Effector CD4-positive, alpha-beta T cell (primary cell): ENCODE measurements at regions not wholly inside any gene's neighbourhood (a gene's known extent, or its start where the extent isn't known, plus 50 kb on each side); places are given as distances from the start of the nearest gene placed in this dataset.
"Not testable (repeated sequence)": the region's sequence is repeated elsewhere in the genome, so short reads cannot be mapped to it uniquely, and the experiment has no call there.

Experiments
- DNase-seq: peaks from one replicate; pipeline ENCODE4 v3.0.0-alpha.2; 2020

GRCh38 chr2:129354631-129355030 lies 624.8 kb upstream of the RAB6C start:
- DNase-seq: no peak

GRCh38 chr2:129361688-129362087 lies 617.8 kb upstream of the RAB6C start:
- no peak for DNase-seq

- DNase-seq: no peak
Observed at GRCh38 chr2:129366263-129366662, 613.2 kb upstream of the RAB6C start.

- DNase-seq: no peak
Observed at GRCh38 chr2:129367107-129367506, 612.4 kb upstream of the RAB6C start.

- DNase-seq: no peak
Observed at GRCh38 chr2:129369437-129369836, 610.0 kb upstream of the RAB6C start.

GRCh38 chr2:129374452-129374851 lies 605.0 kb upstream of the RAB6C start:
- DNase-seq: no peak

GRCh38 chr2:129375632-129376425 lies 603.6 kb upstream of the RAB6C start:
- DNase-seq: no peak

GRCh38 chr2:129376426-129377077 lies 602.9 kb upstream of the RAB6C start:
- no peak for DNase-seq

- DNase-seq: no peak
Observed at GRCh38 chr2:129377078-129377469, 602.4 kb upstream of the RAB6C start.

GRCh38 chr2:129378186-129378585 lies 601.3 kb upstream of the RAB6C start:
- no peak for DNase-seq

- DNase-seq: no peak
Observed at GRCh38 chr2:129379411-129379810, 600.1 kb upstream of the RAB6C start.

GRCh38 chr2:129381789-129382188 lies 597.7 kb upstream of the RAB6C start:
- DNase-seq: no peak

- DNase-seq: no peak
Observed at GRCh38 chr2:129388870-129389269, 590.6 kb upstream of the RAB6C start.

GRCh38 chr2:129393816-129394215 lies 585.6 kb upstream of the RAB6C start:
- DNase-seq: no peak

- DNase-seq: no peak
Observed at GRCh38 chr2:129396980-129397599, 582.4 kb upstream of the RAB6C start.

GRCh38 chr2:129400826-129401225 lies 578.6 kb upstream of the RAB6C start:
- DNase-seq: no peak

- DNase-seq: no peak
Observed at GRCh38 chr2:129402076-129402475, 577.4 kb upstream of the RAB6C start.

- no peak for DNase-seq
Observed at GRCh38 chr2:129404000-129404685, 575.3 kb upstream of the RAB6C start.

GRCh38 chr2:129408570-129408969 lies 570.9 kb upstream of the RAB6C start:
- DNase-seq: no peak

GRCh38 chr2:129417041-129417440 lies 562.4 kb upstream of the RAB6C start:
- DNase-seq: not testable (repeated sequence)

GRCh38 chr2:129422028-129422427 lies 557.4 kb upstream of the RAB6C start:
- DNase-seq: no peak

- DNase-seq: no peak
Observed at GRCh38 chr2:129428086-129428660, 551.3 kb upstream of the RAB6C start.

- no peak for DNase-seq
Observed at GRCh38 chr2:129430911-129431310, 548.6 kb upstream of the RAB6C start.
